B cell (primary cell): ENCODE measurements at regions not wholly inside any gene's neighbourhood (a gene's known extent, or its start where the extent isn't known, plus 50 kb on each side); places are given as distances from the start of the nearest gene placed in this dataset.

Experiments used
- ATAC-seq: fragments of 200-7000 bp; cut with Tn5 transposase; one replicate; pipeline ENCODE4 v1.10.0; 2021; ENCODE audit warnings: low read depth, mild to moderate bottlenecking, moderate number of reproducible peaks, moderate library complexity
- CTCF ChIA-PET: fragments of 350-600 bp; sonication (Branson Sonifier 250); formaldehyde crosslinking; loops from one replicate; lab custom pipeline; 2021; ENCODE audit warnings: antibody characterized with exemption, inconsistent platforms; lab: Charles Lee
- POLR2A ChIA-PET: fragments of 350-600 bp; sonication (Branson Sonifier 250); formaldehyde crosslinking; loops from one replicate; lab custom pipeline; 2021; ENCODE audit warnings: antibody characterized with exemption; lab: Charles Lee
- DNase-seq: peaks from one replicate; pipeline ENCODE4 v3.0.0; 2013
- H2AFZ ChIP-seq: 2 replicates; pipeline ENCODE4 v1.6.1; 2012; ENCODE audit warnings: mild to moderate bottlenecking, low read depth, low read length; ENCODE audit not compliant: insufficient read depth, poor library complexity, severe bottlenecking
- H3K27ac ChIP-seq, 2 donors: 1 replicate in 1 of 2; 2 replicates in 1 of 2; pipeline ENCODE4 v1.5.1; 2012 to 2013; ENCODE audit warnings: low read length in 2 of 2, mild to moderate bottlenecking in 2 of 2, moderate library complexity in 1 of 2
- H3K27me3 ChIP-seq, 4 experiments: fragments of 200-600 bp in 1 of 4; sonication (generic) in 1 of 4; replicated peaks in 1 of 4; 1 replicate in 2 of 4; 2 replicates in 2 of 4; pipeline versions ENCODE4 v1.6.1 to v1.7.0; 2013 to 2016; ENCODE audit warnings: low read length in 3 of 4, mild to moderate bottlenecking in 2 of 4, mixed read lengths in 1 of 4, moderate library complexity in 1 of 4; ENCODE audit not compliant: insufficient read depth in 4 of 4, control insufficient read depth in 3 of 4; ENCODE audit errors: control extremely low read depth in 1 of 4
- H3K36me3 ChIP-seq, 2 experiments: replicated peaks in 1 of 2; 1 replicate in 1 of 2; 2 replicates in 1 of 2; pipeline versions ENCODE4 v1.6.1 to v1.7.1; 2013; ENCODE audit warnings: low read length in 1 of 2; ENCODE audit not compliant: insufficient read depth in 2 of 2, control insufficient read depth in 1 of 2; ENCODE audit errors: control extremely low read depth in 1 of 2, extremely low read depth in 1 of 2
- H3K4me1 ChIP-seq, 2 donors: fragments of 200-600 bp in 1 of 2; sonication (generic) in 1 of 2; 1 replicate in 1 of 2; 2 replicates in 1 of 2; pipeline versions ENCODE4 v1.5.1 to v1.6.1; 2013 to 2017; ENCODE audit warnings: low read length in 2 of 2; ENCODE audit not compliant: control insufficient read depth in 2 of 2, insufficient read depth in 2 of 2
- H3K4me2 ChIP-seq: replicated peaks from 2 replicates; pipeline ENCODE3; 2012; ENCODE audit warnings: mild to moderate bottlenecking, low read depth, low read length; ENCODE audit not compliant: poor library complexity, severe bottlenecking
- H3K4me3 ChIP-seq, 5 experiments: fragments of 200-600 bp in 1 of 5; sonication (generic) in 1 of 5; 1 replicate in 3 of 5; 2 replicates in 2 of 5; pipeline versions ENCODE4 v1.5.1 to v1.7.0; 2011 to 2016; ENCODE audit warnings: low read length in 4 of 5, mild to moderate bottlenecking in 4 of 5, low read depth in 2 of 5, control low read depth in 1 of 5, moderate library complexity in 1 of 5; ENCODE audit not compliant: insufficient read depth in 1 of 5; ENCODE audit errors: control extremely low read depth in 1 of 5, extremely low read depth in 1 of 5
- H3K79me2 ChIP-seq: fragments of 200-600 bp; sonication (generic); one replicate; pipeline ENCODE4 v1.6.0; 2016; ENCODE audit warnings: low read length; ENCODE audit not compliant: control insufficient read depth, insufficient read depth
- H3K9ac ChIP-seq: fragments of 200-600 bp; sonication (generic); 2 replicates; pipeline ENCODE4 v1.6.1; 2017; ENCODE audit warnings: mild to moderate bottlenecking, low read length, moderate library complexity
- H3K9me3 ChIP-seq, 3 donors: one replicate each; pipeline versions ENCODE4 v1.6.1 to v1.7.1; 2013; ENCODE audit warnings: low read length in 2 of 3; ENCODE audit not compliant: control insufficient read depth in 2 of 3, insufficient read depth in 1 of 3; ENCODE audit errors: control extremely low read depth in 1 of 3
- H4K20me1 ChIP-seq: 2 replicates; pipeline ENCODE4 v1.6.0; 2012; ENCODE audit warnings: mild to moderate bottlenecking, low read length; ENCODE audit not compliant: insufficient read depth, control insufficient read depth, poor library complexity, severe bottlenecking
- H3K27ac Mint-ChIP-seq: one replicate; pipeline ENCODE4 v1.8.0; 2021; ENCODE audit warnings: mixed read lengths
- H3K27me3 Mint-ChIP-seq: one replicate; pipeline ENCODE4 v1.8.0; 2021; ENCODE audit warnings: mixed read lengths
- H3K4me1 Mint-ChIP-seq: one replicate; pipeline ENCODE4 v1.8.0; 2021; ENCODE audit warnings: mixed read lengths
- H3K4me3 Mint-ChIP-seq: one replicate; pipeline ENCODE4 v1.8.0; 2021; ENCODE audit warnings: mixed read lengths
- H3K9me3 Mint-ChIP-seq: one replicate; pipeline ENCODE4 v1.8.0; 2022; ENCODE audit warnings: mixed read lengths; ENCODE audit not compliant: insufficient read depth
- EZH2 ChIP-seq: IDR thresholded peaks from 2 replicates; pipeline ENCODE4 v1.6.1; 2012; ENCODE audit warnings: borderline replicate concordance, low read depth, mild to moderate bottlenecking, moderate library complexity, low read length; ENCODE audit not compliant: insufficient read depth, poor library complexity, severe bottlenecking
- WGBS: methylation state at CpG from one replicate; pipeline ENCODE4 v1.1.5; 2013; ENCODE audit warnings: missing lambda C conversion rate; ENCODE audit not compliant: insufficient coverage; 5-methylcytosine and 5-hydroxymethylcytosine counted together
- intact Hi-C: fragments of 100-400 bp; cut with micrococcal nuclease; formaldehyde crosslinking; loops from one replicate; pipeline ENCODE4 v1.10.0; 2022
- TF ChIP-seq, protein P1 (sequence below): fragments of 200-600 bp; IDR thresholded peaks from one replicate; pipeline ENCODE4 v1.8.0; 2022; ENCODE audit warnings: antibody characterized with exemption, mild to moderate bottlenecking

DNA sequence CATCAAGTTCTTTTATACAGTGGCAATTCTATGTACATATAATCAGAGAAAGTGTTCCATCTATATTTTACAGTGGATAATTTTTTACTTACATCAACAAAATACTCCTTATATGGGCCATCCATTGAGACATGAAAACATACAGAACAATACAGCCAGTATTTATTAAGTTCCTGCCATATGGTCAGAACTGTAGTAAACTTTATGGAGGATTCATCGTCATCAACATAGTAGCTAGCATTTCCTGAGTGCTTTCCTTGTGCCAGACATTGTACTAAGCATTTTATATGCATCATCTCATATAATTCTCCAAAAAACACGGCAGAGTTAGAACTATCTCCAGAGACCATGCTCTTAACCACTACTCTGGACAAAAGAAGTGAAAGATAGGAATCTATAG is 170.1 kb downstream of the CEP135 start:
- ChIA-PET CTCF (interaction anchor here (0.7 kb wide), 1 partner anchor 28 kb away, joined by 3 read pairs; no protein-coding TSS in a partner anchor), POLR2A (no interaction called here)
- Mint-ChIP-seq H3K9me3 (no peaks in the 10 kb centered on the region), H3K4me1 (peaks cover 7% of the 10 kb centered on the region), H3K27ac (no peak overlapping the region), H3K27me3 (no peaks in the 10 kb centered on the region), H3K4me3 (no peak overlapping the region)
- Histone ChIP-seq H2AFZ (no peak overlapping the region), H3K79me2 (no peaks in the 10 kb centered on the region), H3K4me2 (no peak overlapping the region), H3K9me3 (no peaks in the 10 kb centered on the region), H3K36me3 (no peaks in the 10 kb centered on the region), H3K27me3 (no peaks in the 10 kb centered on the region), H3K4me3 (no peak overlapping the region), H3K27ac (no peak overlapping the region), H4K20me1 (no peaks in the 10 kb centered on the region), H3K9ac (no peak overlapping the region), H3K4me1 (no peaks in the 10 kb centered on the region)
- no peak for TF ChIP-seq EZH2
- TF ChIP-seq, protein P1, sequence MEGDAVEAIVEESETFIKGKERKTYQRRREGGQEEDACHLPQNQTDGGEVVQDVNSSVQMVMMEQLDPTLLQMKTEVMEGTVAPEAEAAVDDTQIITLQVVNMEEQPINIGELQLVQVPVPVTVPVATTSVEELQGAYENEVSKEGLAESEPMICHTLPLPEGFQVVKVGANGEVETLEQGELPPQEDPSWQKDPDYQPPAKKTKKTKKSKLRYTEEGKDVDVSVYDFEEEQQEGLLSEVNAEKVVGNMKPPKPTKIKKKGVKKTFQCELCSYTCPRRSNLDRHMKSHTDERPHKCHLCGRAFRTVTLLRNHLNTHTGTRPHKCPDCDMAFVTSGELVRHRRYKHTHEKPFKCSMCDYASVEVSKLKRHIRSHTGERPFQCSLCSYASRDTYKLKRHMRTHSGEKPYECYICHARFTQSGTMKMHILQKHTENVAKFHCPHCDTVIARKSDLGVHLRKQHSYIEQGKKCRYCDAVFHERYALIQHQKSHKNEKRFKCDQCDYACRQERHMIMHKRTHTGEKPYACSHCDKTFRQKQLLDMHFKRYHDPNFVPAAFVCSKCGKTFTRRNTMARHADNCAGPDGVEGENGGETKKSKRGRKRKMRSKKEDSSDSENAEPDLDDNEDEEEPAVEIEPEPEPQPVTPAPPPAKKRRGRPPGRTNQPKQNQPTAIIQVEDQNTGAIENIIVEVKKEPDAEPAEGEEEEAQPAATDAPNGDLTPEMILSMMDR, result no peak
- DNase-seq (no peak), ATAC-seq (no peak)
- intact Hi-C loops, result no loop called here
- no CpG with 5 or more reads among the region's 2 CpGs for WGBS

DNA sequence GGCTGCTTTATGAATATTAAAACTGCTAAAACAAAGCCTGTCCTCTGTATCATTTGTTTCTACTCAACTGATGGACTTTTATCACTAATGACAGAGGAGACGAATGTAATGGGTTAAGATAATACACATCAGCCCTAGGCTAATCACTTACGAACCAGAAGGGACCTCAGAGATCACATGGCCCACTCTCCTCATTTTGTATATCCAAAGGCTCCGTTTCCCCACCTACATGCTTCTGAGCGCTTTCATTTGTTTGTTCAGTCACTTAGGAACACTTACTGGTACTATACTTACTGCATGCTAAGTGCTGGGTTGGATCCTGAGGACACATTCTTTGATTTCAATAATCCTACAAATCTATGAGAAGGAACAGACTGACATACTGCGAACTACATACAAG is 169.3 kb downstream of the CEP135 start:
- POLR2A ChIA-PET, result no interaction called here
- ATAC-seq, result no peak
- intact Hi-C loops, result no loop called here

More for the DNA sequence above, 169.3 kb downstream of the CEP135 start:
- Histone ChIP-seq H4K20me1 (no peaks in the 10 kb centered on the region), H3K4me1 (no peaks in the 10 kb centered on the region), H3K4me3 (no peak overlapping the region), H3K4me2 (no peak overlapping the region), H2AFZ (no peak overlapping the region), H3K27me3 (no peaks in the 10 kb centered on the region), H3K27ac (no peak overlapping the region), H3K9ac (no peak overlapping the region), H3K36me3 (no peaks in the 10 kb centered on the region), H3K9me3 (no peaks in the 10 kb centered on the region), H3K79me2 (no peaks in the 10 kb centered on the region)
- H3K27me3 Mint-ChIP-seq, result no peaks in the 10 kb centered on the region
- no peaks in the 10 kb centered on the region for H3K9me3 Mint-ChIP-seq
- no peak overlapping the region for H3K4me3 Mint-ChIP-seq
- H3K4me1 Mint-ChIP-seq, result peaks cover 7% of the 10 kb centered on the region
- CTCF ChIA-PET, result no interaction called here
- DNase-seq, result no peak
- WGBS, result 94% methylated on average over 3 of the region's 5 CpGs
- H3K27ac Mint-ChIP-seq, result no peak overlapping the region
- TF ChIP-seq, protein P1, result no peak
- TF ChIP-seq EZH2, result no peak
